Keratinocyte (primary cell): ENCODE measurements at regions not wholly inside any gene's neighbourhood (a gene's known extent, or its start where the extent isn't known, plus 50 kb on each side); places are given as distances from the start of the nearest gene placed in this dataset.

ENCODE experiments used
- DNase-seq: peaks from one replicate; pipeline ENCODE4 v3.0.0-alpha.2; 2011; ENCODE audit warnings: low read depth, missing footprints, low spot score
- FAIRE-seq: peaks from 2 replicates; lab custom pipeline; 2011; peaks lifted over from hg19 to GRCh38; lab: Jason Lieb, UNC
- H2AFZ ChIP-seq: 2 replicates; pipeline ENCODE4 v1.6.0; 2012; ENCODE audit warnings: low read length, control low read depth, inconsistent platforms; ENCODE audit not compliant: control insufficient read depth
- H3K27ac ChIP-seq: 2 replicates; pipeline ENCODE4 v1.5.1; 2011; ENCODE audit warnings: low read length; ENCODE audit not compliant: control insufficient read depth, insufficient read depth
- H3K27me3 ChIP-seq: 3 replicates; pipeline ENCODE4 v1.6.0; 2011; ENCODE audit warnings: low read length; ENCODE audit not compliant: control insufficient read depth, insufficient read depth; ENCODE audit errors: extremely low read depth
- H3K36me3 ChIP-seq, 2 experiments: 2 replicates in 1 of 2; 3 replicates in 1 of 2; pipeline ENCODE4 v1.5.1; 2011; ENCODE audit warnings: low read length in 2 of 2, mild to moderate bottlenecking in 1 of 2; ENCODE audit not compliant: control insufficient read depth in 2 of 2, insufficient read depth in 2 of 2; ENCODE audit errors: extremely low read depth in 1 of 2
- H3K4me1 ChIP-seq: 3 replicates; pipeline ENCODE4 v1.5.1; 2011; ENCODE audit warnings: low read length; ENCODE audit not compliant: control insufficient read depth, insufficient read depth; ENCODE audit errors: extremely low read depth
- H3K4me2 ChIP-seq: 3 replicates; pipeline ENCODE4 v1.6.0; 2011; ENCODE audit warnings: low read depth, low read length; ENCODE audit not compliant: control insufficient read depth, insufficient read depth; ENCODE audit errors: extremely low read depth
- H3K4me3 ChIP-seq, 3 experiments: fragments of 200-600 bp in 1 of 3; sonication (generic) in 1 of 3; 2 replicates in 2 of 3; 3 replicates in 1 of 3; pipeline ENCODE4 v1.5.1; 2011 to 2016; ENCODE audit warnings: low read length in 3 of 3, mild to moderate bottlenecking in 3 of 3, control low read depth in 2 of 3, inconsistent platforms in 1 of 3, low read depth in 1 of 3, mixed read lengths in 1 of 3, mixed run types in 1 of 3, moderate library complexity in 1 of 3; ENCODE audit not compliant: control insufficient read depth in 2 of 3, insufficient read depth in 2 of 3; ENCODE audit errors: extremely low read depth in 1 of 3
- H3K79me2 ChIP-seq: 2 replicates; pipeline ENCODE4 v1.6.0; 2012; ENCODE audit warnings: low read length; ENCODE audit not compliant: control insufficient read depth, insufficient read depth
- H3K9ac ChIP-seq: 3 replicates; pipeline ENCODE4 v1.6.0; 2011; ENCODE audit warnings: low read length; ENCODE audit not compliant: control insufficient read depth, insufficient read depth; ENCODE audit errors: extremely low read depth
- H3K9me1 ChIP-seq: 3 replicates; pipeline ENCODE4 v1.6.0; 2011; ENCODE audit warnings: low read length; ENCODE audit not compliant: control insufficient read depth, insufficient read depth; ENCODE audit errors: extremely low read depth
- H3K9me3 ChIP-seq: 2 replicates; pipeline ENCODE4 v1.5.1; 2012; ENCODE audit warnings: low read depth, low read length; ENCODE audit not compliant: control insufficient read depth
- H4K20me1 ChIP-seq: 3 replicates; pipeline ENCODE4 v1.6.0; 2011; ENCODE audit warnings: low read length; ENCODE audit not compliant: control insufficient read depth, insufficient read depth; ENCODE audit errors: extremely low read depth
- CTCF ChIP-seq, 3 experiments: IDR thresholded peaks in 1 of 3; conservative IDR thresholded peaks in 1 of 3; optimal IDR thresholded peaks in 1 of 3; 2 replicates in 2 of 3; 3 replicates in 1 of 3; pipeline versions ENCODE3 to v1.5.1; 2011; ENCODE audit warnings: low read length in 3 of 3, mild to moderate bottlenecking in 3 of 3, moderate library complexity in 2 of 3, control low read depth in 1 of 3, inconsistent platforms in 1 of 3; ENCODE audit not compliant: insufficient read depth in 2 of 3; ENCODE audit errors: extremely low read depth in 1 of 3
- EZH2 ChIP-seq: IDR thresholded peaks from one replicate; pipeline ENCODE4 v1.6.1; 2012; ENCODE audit warnings: inconsistent platforms, mild to moderate bottlenecking, low read length, moderate library complexity
- dilution Hi-C: fragments of 300-500 bp; cut with MboI; formaldehyde crosslinking; loops from one replicate; pipeline ENCODE4 v1.7.0; 2020; ENCODE audit warnings: low sequenced_read_pairs; ENCODE audit not compliant: extremely low pct_ligation_motif_present

- no peak for FAIRE-seq
Measured at GRCh38 chr6:144736763-144737162, 451.6 kb downstream of the UTRN start.

DNA sequence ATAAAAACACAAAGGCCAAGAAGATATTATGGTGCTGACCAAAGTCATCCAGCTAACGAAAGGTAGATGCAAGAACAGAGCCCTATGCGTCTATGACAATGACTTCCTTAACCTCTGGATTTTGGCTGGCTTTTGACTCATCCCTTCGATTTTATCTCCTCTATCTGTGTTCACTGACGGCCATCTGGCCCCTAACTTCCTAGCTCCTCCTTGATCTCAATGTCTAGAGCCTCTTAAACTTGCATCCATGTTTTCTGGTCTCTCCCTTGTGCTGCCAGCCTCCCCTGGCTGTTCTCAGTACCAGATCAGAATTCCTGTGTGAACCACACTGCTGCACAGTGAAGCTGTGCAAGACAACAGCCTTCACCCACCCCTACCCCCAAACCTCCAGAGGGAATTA, 452.9 kb downstream of the UTRN start:
- TF ChIP-seq EZH2 (no peak), CTCF (optimal IDR thresholded peaks at IDR 0.05 in 1 of 3, IDR thresholded peaks at IDR 0.05 in 1 of 3, conservative IDR thresholded peaks at IDR 0.05 in 1 of 3; ENCODE audit: extremely low read depth in 1 of 3, insufficient read depth in 2 of 3, low read length in 3 of 3) (no peak)

More at GRCh38 chr6:144736763-144737162, 451.6 kb downstream of the UTRN start:
- no peak overlapping the region for H3K4me3 ChIP-seq
- dilution Hi-C loops, result no loop called here
- H2AFZ ChIP-seq, result no peak overlapping the region
- H3K27ac ChIP-seq, result no peak overlapping the region
- no peak for DNase-seq
- no peaks in the 10 kb centered on the region for H3K9me1 ChIP-seq
- no peaks in the 10 kb centered on the region for H3K9me3 ChIP-seq
- H3K36me3 ChIP-seq, result peaks cover 0 to 3% of the 10 kb centered on the region in 2 experiments
- H3K9ac ChIP-seq, result no peak overlapping the region
- H3K79me2 ChIP-seq, result no peaks in the 10 kb centered on the region
- no peaks in the 10 kb centered on the region for H3K4me1 ChIP-seq
- no peak for TF ChIP-seq EZH2
- TF ChIP-seq CTCF (optimal IDR thresholded peaks at IDR 0.05 in 1 of 3, IDR thresholded peaks at IDR 0.05 in 1 of 3, conservative IDR thresholded peaks at IDR 0.05 in 1 of 3; ENCODE audit: extremely low read depth in 1 of 3, insufficient read depth in 2 of 3, low read length in 3 of 3), result no peak
- no peak overlapping the region for H3K4me2 ChIP-seq
- H4K20me1 ChIP-seq, result no peaks in the 10 kb centered on the region
- no peaks in the 10 kb centered on the region for H3K27me3 ChIP-seq

More for the DNA sequence above, 452.9 kb downstream of the UTRN start:
- H2AFZ ChIP-seq, result no peak overlapping the region
- no peaks in the 10 kb centered on the region for H4K20me1 ChIP-seq
- H3K27me3 ChIP-seq, result no peaks in the 10 kb centered on the region
- peaks cover 0 to 1% of the 10 kb centered on the region in 2 experiments for H3K36me3 ChIP-seq
- DNase-seq, result no peak
- dilution Hi-C loops, result no loop called here
- FAIRE-seq, result no peak
- H3K4me1 ChIP-seq, result no peaks in the 10 kb centered on the region
- H3K79me2 ChIP-seq, result no peaks in the 10 kb centered on the region
- no peak overlapping the region for H3K27ac ChIP-seq
- H3K4me3 ChIP-seq, result no peak overlapping the region
- H3K9me3 ChIP-seq, result no peaks in the 10 kb centered on the region
- H3K4me2 ChIP-seq, result no peak overlapping the region
- H3K9ac ChIP-seq, result no peak overlapping the region
- no peaks in the 10 kb centered on the region for H3K9me1 ChIP-seq
